Upper lobe of left lung (tissue), 4 donors: ENCODE measurements at regions not wholly inside any gene's neighbourhood (a gene's known extent, or its start where the extent isn't known, plus 50 kb on each side); places are given as distances from the start of the nearest gene placed in this dataset.

Experiments used
- POLR2AphosphoS5 ChIP-seq, 2 donors: sonication (generic); formaldehyde crosslinking; IDR thresholded peaks; one replicate each; pipeline ENCODE4 v1.5.1; 2017; ENCODE audit warnings: antibody characterized with exemption in 2 of 2
- TF ChIP-seq, protein P1 (sequence below), 6 experiments: fragments of 450-650 bp in 4 of 6; fragments of 200-600 bp in 2 of 6; sonication (generic) in 2 of 6; IDR thresholded peaks; one replicate each; pipeline ENCODE4 v1.5.1; 2016 to 2019; ENCODE audit warnings: antibody characterized with exemption in 6 of 6

DNA sequence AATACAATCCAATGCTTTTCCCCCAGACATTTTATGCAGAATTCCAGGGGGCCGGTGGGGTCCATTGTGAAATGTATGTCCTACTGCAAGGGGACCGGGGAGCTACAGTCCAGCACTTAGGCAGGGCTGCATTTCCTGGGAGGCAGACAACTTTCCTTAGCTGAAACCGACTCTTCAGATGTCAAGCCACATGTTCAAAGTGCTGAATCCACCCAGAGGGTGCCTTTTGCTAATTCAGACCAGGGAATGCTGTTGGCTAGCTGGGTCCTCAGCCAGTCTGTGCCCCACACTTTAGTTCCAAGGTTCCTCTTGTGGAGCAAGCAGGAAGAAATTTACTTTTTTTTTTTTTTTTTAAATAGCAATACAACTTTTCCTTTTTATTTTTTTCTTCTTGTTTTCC, 219.5 kb upstream of the LRTM1 start:
- TF ChIP-seq, protein P1, sequence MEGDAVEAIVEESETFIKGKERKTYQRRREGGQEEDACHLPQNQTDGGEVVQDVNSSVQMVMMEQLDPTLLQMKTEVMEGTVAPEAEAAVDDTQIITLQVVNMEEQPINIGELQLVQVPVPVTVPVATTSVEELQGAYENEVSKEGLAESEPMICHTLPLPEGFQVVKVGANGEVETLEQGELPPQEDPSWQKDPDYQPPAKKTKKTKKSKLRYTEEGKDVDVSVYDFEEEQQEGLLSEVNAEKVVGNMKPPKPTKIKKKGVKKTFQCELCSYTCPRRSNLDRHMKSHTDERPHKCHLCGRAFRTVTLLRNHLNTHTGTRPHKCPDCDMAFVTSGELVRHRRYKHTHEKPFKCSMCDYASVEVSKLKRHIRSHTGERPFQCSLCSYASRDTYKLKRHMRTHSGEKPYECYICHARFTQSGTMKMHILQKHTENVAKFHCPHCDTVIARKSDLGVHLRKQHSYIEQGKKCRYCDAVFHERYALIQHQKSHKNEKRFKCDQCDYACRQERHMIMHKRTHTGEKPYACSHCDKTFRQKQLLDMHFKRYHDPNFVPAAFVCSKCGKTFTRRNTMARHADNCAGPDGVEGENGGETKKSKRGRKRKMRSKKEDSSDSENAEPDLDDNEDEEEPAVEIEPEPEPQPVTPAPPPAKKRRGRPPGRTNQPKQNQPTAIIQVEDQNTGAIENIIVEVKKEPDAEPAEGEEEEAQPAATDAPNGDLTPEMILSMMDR (IDR thresholded peaks at IDR 0.05): no peak
- no peak for TF ChIP-seq POLR2AphosphoS5 (IDR thresholded peaks at IDR 0.05)
